Natural killer cell treated with Interleukin-12 subunit alpha and Interleukin-12 subunit beta and Interleukin-15 and Interleukin-18, amount 100 ng/mL, for 72 hours (primary cell): ENCODE measurements at regions not wholly inside any gene's neighbourhood (a gene's known extent, or its start where the extent isn't known, plus 50 kb on each side); places are given as distances from the start of the nearest gene placed in this dataset.

Source experiments
- ATAC-seq, 2 donors: fragments of 150-1000 bp; cut with Tn5 transposase in 1 of 2; sonication (Bioruptor Pico), chemical (Tn5 transposase) in 1 of 2; 2 replicates each; pipeline ENCODE4 v1.10.0; 2021
- DNase-seq: peaks from one replicate; pipeline ENCODE4 v3.0.0; 2022; ENCODE audit warnings: low spot score
- H3K27ac Mint-ChIP-seq, 2 donors: 1 replicate in 1 of 2; 2 replicates in 1 of 2; pipeline ENCODE4 v1.8.0; 2022; ENCODE audit warnings: mixed read lengths in 2 of 2, mild to moderate bottlenecking in 1 of 2, moderate library complexity in 1 of 2
- H3K27me3 Mint-ChIP-seq, 2 donors: 1 replicate in 1 of 2; 2 replicates in 1 of 2; pipeline ENCODE4 v1.8.0; 2022; ENCODE audit warnings: mixed read lengths in 2 of 2
- H3K36me3 Mint-ChIP-seq: one replicate; pipeline ENCODE4 v1.8.0; 2022; ENCODE audit warnings: mixed read lengths
- H3K4me1 Mint-ChIP-seq, 2 donors: 1 replicate in 1 of 2; 2 replicates in 1 of 2; pipeline ENCODE4 v1.8.0; 2022; ENCODE audit warnings: low read depth in 2 of 2, mixed read lengths in 2 of 2, mild to moderate bottlenecking in 1 of 2
- H3K4me3 Mint-ChIP-seq: one replicate; pipeline ENCODE4 v1.8.0; 2022; ENCODE audit warnings: mixed read lengths
- H3K9me3 Mint-ChIP-seq: 2 replicates; pipeline ENCODE4 v1.8.0; 2022; ENCODE audit warnings: mixed read lengths

DNA sequence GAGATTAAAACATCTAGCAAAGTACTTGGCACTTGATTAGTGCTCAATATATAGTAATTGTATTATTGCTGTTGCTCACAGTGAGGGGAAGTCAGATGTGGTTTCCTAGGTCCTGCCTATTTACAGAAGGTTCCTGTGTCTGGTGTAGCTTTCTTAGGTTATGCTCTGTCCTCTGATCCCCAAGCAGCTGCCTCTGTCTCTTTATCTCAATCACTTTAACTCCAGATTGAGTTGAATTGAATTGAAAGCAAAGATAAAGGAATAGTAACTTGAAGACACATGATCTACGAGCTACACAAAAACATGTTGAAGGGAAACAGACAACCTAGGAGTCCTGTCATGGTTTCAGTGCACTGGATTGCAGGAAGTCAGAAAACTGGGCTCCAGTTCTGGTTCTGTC, 113.9 kb upstream of the ADAMTSL1 start:
- ATAC-seq (no peak), DNase-seq (no peak)
- H3K4me3 Mint-ChIP-seq, result no peak overlapping the region
- no peaks in the 10 kb centered on the region for H3K27me3 Mint-ChIP-seq
- H3K36me3 Mint-ChIP-seq, result no peaks in the 10 kb centered on the region
- no peaks in the 10 kb centered on the region for H3K9me3 Mint-ChIP-seq
- H3K27ac Mint-ChIP-seq, result no peak overlapping the region
- no peaks in the 10 kb centered on the region for H3K4me1 Mint-ChIP-seq

DNA sequence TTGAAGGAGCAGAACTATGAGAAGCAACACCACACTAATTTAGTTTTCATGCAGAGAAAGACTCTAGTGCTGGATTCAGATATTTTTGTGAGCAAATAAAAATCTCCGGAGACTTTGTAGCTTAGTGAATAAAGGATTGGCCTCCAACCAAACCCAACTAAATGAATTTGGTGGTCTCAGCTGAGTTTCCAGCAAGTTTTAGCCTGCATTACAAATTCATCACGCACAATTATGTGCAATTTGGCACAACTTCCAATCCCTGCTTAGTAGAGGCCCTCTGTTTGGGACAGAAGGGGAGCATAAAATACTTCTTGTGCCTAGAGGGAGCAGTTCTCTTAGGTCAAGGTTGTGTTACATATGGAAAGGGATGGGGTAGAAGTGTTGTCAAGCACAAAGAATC, 112.3 kb upstream of the ADAMTSL1 start:
- ATAC-seq (no peak), DNase-seq (no peak)
- no peaks in the 10 kb centered on the region for H3K27me3 Mint-ChIP-seq
- H3K36me3 Mint-ChIP-seq, result no peaks in the 10 kb centered on the region
- no peak overlapping the region for H3K27ac Mint-ChIP-seq
- H3K4me3 Mint-ChIP-seq, result no peak overlapping the region
- H3K9me3 Mint-ChIP-seq, result no peaks in the 10 kb centered on the region
- no peaks in the 10 kb centered on the region for H3K4me1 Mint-ChIP-seq

DNA sequence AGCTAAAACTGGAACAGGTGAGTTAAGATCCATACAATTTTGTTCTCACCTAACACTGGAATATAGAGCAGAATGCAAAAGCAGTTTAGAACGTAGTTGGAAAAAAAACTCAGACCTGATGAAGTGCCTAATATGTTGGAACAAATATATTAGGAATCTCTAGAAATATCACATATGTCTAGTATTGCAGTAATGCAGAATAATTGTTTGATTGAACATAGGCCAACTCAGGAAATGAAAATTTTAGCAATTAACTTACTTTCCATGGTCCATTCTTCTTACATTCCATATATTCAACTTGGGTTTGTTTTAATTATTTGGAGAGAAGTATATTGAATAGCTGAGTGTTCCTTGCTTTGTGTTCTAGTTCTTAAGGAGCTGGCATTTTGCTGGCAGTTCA, 111.8 kb upstream of the ADAMTSL1 start:
- no peak overlapping the region for H3K27ac Mint-ChIP-seq
- no peaks in the 10 kb centered on the region for H3K27me3 Mint-ChIP-seq
- no peak for DNase-seq
- H3K9me3 Mint-ChIP-seq, result no peaks in the 10 kb centered on the region
- no peak overlapping the region for H3K4me3 Mint-ChIP-seq
- H3K36me3 Mint-ChIP-seq, result no peaks in the 10 kb centered on the region
- no peaks in the 10 kb centered on the region for H3K4me1 Mint-ChIP-seq
- no peak for ATAC-seq

DNA sequence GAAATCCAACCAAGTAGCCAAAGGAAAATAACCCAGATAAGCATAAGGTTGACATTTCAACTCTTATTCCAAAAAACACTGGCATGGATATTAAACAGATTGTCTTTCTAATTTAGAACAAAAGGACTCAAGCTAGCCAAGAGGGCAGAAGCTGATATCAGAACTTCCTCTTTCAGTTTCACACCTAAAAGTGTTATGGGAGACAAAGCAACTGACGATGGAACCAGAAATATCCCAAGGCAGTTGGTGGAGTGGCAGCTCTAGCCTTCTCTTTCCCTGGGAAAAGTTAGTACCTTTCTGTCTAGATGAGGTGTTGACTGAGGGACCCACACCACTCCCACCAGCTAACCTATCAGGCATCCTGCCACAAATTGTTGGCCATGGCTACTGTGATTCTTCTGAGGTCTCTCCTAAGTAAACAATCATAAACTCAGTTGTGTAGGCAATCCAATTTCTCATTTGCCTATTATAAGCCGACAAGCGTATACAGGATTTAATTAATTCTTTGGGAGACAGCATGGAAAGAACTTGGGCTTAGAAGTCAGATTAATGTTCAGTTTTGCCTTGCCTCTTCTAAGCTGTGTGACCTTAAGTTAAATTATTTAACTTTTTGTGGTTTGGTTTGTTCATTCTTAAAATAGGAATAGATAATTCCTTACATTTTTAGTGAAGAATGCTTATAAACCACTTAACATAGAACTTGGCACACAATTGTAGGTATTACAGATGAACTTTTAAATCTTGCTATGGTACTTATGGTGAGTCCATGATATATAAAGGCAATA, 110.9 kb upstream of the ADAMTSL1 start:
- Mint-ChIP-seq H3K27ac (no peak overlapping the region), H3K27me3 (no peaks in the 10 kb centered on the region), H3K9me3 (no peaks in the 10 kb centered on the region), H3K4me1 (no peaks in the 10 kb centered on the region), H3K36me3 (no peaks in the 10 kb centered on the region), H3K4me3 (no peak overlapping the region)
- ATAC-seq (no peak), DNase-seq (no peak)

DNA sequence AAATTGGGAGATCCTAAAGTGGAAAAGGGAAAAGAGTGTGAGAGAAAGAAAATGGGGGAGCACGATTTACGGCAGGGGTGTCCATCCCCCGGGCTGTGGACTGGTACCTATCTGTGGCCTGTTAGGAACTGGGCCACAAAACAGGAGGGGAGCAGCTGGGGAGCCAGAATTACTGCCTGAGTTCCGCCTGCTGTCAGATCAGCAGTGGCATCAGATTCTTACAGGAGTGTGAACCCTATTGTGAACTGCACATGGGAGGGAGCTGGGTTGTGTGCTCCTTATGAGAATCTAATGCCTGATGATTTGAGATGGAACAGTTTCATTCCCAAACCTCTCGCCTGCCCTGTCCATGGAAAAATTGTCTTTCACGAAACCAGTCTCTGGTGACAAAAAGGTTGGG, 108.3 kb upstream of the ADAMTSL1 start:
- H3K9me3 Mint-ChIP-seq, result no peaks in the 10 kb centered on the region
- DNase-seq (no peak), ATAC-seq (no peak)
- H3K4me1 Mint-ChIP-seq, result no peaks in the 10 kb centered on the region
- no peak overlapping the region for H3K27ac Mint-ChIP-seq
- no peaks in the 10 kb centered on the region for H3K36me3 Mint-ChIP-seq
- H3K27me3 Mint-ChIP-seq, result no peaks in the 10 kb centered on the region
- no peak overlapping the region for H3K4me3 Mint-ChIP-seq

DNA sequence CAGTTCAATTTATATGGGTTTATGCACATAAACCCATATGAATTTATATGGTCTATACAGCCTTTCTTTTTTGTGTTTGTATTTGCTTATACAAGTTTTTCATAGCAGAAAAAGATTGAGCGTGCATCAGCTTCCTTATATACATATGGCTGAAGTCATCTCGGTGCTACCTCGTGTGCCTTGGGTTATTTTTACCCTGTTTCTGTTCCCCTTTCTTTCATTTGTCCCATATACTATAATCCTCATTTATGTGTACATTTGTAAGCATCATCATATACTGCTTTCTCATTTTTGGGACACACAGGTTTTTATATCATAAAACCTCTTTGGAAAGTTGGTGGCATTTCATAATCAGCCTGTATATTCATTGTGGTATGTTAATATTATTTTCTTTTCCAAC, 107.8 kb upstream of the ADAMTSL1 start:
- H3K9me3 Mint-ChIP-seq, result no peaks in the 10 kb centered on the region
- ATAC-seq (no peak), DNase-seq (no peak)
- H3K27me3 Mint-ChIP-seq, result no peaks in the 10 kb centered on the region
- no peak overlapping the region for H3K4me3 Mint-ChIP-seq
- no peaks in the 10 kb centered on the region for H3K36me3 Mint-ChIP-seq
- H3K4me1 Mint-ChIP-seq, result no peaks in the 10 kb centered on the region
- no peak overlapping the region for H3K27ac Mint-ChIP-seq

DNA sequence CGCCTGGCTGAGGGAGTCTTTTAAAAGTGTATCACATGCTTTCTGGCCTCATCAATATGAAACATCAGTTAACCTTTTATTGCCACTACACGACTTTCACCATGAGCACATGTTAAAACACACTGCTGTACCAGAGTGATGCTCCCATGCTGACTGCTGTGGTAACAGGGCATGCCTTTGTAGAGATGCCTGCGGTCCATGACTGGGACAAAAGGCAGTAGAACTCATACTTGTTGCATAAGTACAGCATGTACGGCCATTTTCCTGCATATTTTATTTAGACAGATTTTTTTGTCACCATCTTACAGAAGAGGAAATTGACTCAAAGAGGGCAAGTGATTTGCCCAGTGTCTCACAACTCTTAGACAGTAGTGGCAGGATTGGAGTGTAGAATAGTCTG, 105.7 kb upstream of the ADAMTSL1 start:
- H3K27me3 Mint-ChIP-seq, result no peaks in the 10 kb centered on the region
- no peaks in the 10 kb centered on the region for H3K4me1 Mint-ChIP-seq
- H3K9me3 Mint-ChIP-seq, result no peaks in the 10 kb centered on the region
- no peak for DNase-seq
- no peak overlapping the region for H3K27ac Mint-ChIP-seq
- no peak for ATAC-seq
- H3K36me3 Mint-ChIP-seq, result no peaks in the 10 kb centered on the region
- no peak overlapping the region for H3K4me3 Mint-ChIP-seq

DNA sequence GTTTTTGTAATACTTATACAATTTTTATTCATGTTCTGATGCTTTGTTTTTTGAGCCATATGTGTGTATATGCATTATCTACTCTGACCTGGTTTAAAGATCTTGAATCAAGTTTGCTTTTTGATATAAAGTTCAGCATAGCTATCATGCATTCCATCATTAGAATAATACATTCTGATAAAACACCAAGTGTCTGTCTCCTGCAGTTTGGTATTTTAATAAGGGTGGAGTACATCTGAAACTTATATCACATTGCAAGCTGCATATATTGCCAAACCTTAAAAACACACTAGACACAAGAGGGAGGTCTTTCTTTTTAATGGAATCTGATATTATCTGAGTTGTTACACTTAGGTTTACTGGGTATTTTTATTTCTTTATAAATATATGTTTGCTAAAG, 102.8 kb upstream of the ADAMTSL1 start:
- Mint-ChIP-seq H3K27ac (no peak overlapping the region), H3K9me3 (peaks cover 1% of the 10 kb centered on the region), H3K4me1 (no peaks in the 10 kb centered on the region), H3K4me3 (no peak overlapping the region), H3K27me3 (no peaks in the 10 kb centered on the region), H3K36me3 (no peaks in the 10 kb centered on the region)
- DNase-seq, result no peak
- ATAC-seq, result no peak

DNA sequence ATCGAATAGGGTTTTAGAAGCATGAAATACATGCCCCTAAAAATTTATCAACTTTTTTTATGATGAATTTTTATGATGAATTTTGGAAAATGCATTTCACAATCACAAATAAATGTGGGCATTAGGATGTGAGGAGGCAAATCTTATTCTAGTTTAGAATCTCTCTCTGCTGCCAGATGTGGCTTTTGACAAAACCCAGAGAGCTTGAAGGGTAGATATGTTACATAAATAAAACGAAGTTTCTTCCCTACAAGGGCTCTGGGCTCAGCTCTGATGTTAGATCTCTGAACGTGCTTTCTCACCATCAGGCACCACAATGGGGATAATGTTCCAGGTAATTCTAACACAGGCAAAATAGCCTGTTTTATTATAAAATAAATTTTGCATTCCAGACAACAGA, 102.3 kb upstream of the ADAMTSL1 start:
- ATAC-seq, result no peak

DNA sequence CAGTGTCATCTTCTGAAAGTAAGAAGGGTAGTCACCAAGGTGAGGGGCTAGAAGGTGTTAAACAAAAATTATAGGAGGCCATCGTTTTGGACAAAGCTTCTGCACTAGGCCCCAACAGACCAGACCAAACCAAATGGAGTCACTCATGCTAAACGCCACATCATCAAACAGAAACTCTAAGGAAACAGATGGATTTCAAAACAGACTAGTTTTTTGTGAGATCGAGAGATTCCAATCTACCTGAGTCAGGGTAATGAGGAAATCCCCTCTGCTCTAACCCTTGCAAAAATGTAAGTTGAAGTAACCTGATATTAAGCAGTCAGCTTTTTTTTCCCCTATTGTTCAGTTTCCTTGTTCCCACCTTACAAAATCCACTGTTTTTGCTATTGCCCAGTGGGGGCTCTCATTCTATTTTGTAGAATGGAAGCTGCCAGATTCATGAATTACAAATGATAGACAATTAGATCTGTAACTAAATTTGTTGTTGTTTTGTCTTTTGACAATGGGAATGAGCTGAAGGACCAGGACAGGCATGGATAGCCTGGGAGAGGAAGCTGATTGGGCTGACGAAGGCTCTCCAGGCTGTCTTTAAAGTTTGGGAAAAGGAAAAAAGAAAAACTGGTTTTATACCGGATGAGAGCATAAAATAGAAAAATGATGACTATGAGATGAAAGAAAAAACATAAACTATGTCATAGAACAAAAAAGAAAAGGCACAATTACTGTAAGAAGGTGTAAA, 94.7 kb upstream of the ADAMTSL1 start:
- no peaks in the 10 kb centered on the region for H3K4me1 Mint-ChIP-seq
- H3K27ac Mint-ChIP-seq, result no peak overlapping the region
- no peaks in the 10 kb centered on the region for H3K27me3 Mint-ChIP-seq
- no peaks in the 10 kb centered on the region for H3K36me3 Mint-ChIP-seq
- peaks cover 8% of the 10 kb centered on the region for H3K9me3 Mint-ChIP-seq
- H3K4me3 Mint-ChIP-seq, result no peak overlapping the region
- ATAC-seq (no peak), DNase-seq (no peak)

More for the DNA sequence above, 102.3 kb upstream of the ADAMTSL1 start:
- no peak overlapping the region for H3K4me3 Mint-ChIP-seq
- no peak overlapping the region for H3K27ac Mint-ChIP-seq
- no peaks in the 10 kb centered on the region for H3K36me3 Mint-ChIP-seq
- no peaks in the 10 kb centered on the region for H3K27me3 Mint-ChIP-seq
- DNase-seq, result no peak
- no peaks in the 10 kb centered on the region for H3K4me1 Mint-ChIP-seq
- H3K9me3 Mint-ChIP-seq, result peaks cover 3% of the 10 kb centered on the region

DNA sequence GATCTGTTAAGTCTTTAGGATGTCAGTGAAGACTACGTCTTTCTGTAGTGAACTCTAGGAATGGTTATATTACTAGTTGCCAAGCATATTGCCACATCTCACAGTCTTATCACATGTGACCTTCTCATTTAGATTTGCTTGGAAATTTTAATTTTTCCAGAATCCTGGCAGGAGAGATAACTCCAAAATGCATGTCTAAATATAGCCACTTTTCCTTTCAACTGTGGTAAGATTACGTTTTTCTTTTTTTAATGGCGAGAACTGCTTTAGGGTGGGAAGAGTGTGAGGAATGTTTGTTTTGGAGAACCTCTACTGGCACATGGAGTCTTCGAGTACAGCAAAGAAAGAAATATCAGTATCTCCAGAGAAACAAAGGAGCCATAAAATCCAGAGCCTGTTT, 91.7 kb upstream of the ADAMTSL1 start:
- Mint-ChIP-seq H3K4me1 (no peaks in the 10 kb centered on the region), H3K4me3 (no peak overlapping the region), H3K36me3 (no peaks in the 10 kb centered on the region), H3K27ac (no peak overlapping the region), H3K27me3 (no peaks in the 10 kb centered on the region), H3K9me3 (peaks cover 8% of the 10 kb centered on the region)
- ATAC-seq (no peak), DNase-seq (no peak)

DNA sequence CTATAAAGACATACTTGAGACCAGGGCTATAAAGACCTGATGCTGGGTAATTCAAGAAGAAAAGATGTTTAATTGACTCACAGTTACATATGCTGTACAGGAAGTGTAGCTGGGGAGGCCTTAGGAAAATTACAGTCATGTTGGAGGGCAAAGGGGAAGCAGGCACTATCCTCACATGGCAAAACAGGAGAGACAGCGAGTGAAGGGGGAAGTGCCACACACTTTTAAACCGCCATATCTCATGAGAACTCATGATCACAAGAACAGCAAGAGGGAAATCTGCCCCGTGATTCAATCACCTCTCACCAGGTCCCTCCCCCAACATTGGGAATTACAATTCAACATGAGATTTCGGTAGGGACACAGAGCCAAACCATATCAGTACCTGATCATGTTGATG, 89.9 kb upstream of the ADAMTSL1 start:
- Mint-ChIP-seq H3K27ac (no peak overlapping the region), H3K4me1 (no peaks in the 10 kb centered on the region), H3K4me3 (no peak overlapping the region), H3K36me3 (no peaks in the 10 kb centered on the region), H3K27me3 (no peaks in the 10 kb centered on the region), H3K9me3 (peaks cover 5% of the 10 kb centered on the region)
- DNase-seq (no peak), ATAC-seq (no peak)

DNA sequence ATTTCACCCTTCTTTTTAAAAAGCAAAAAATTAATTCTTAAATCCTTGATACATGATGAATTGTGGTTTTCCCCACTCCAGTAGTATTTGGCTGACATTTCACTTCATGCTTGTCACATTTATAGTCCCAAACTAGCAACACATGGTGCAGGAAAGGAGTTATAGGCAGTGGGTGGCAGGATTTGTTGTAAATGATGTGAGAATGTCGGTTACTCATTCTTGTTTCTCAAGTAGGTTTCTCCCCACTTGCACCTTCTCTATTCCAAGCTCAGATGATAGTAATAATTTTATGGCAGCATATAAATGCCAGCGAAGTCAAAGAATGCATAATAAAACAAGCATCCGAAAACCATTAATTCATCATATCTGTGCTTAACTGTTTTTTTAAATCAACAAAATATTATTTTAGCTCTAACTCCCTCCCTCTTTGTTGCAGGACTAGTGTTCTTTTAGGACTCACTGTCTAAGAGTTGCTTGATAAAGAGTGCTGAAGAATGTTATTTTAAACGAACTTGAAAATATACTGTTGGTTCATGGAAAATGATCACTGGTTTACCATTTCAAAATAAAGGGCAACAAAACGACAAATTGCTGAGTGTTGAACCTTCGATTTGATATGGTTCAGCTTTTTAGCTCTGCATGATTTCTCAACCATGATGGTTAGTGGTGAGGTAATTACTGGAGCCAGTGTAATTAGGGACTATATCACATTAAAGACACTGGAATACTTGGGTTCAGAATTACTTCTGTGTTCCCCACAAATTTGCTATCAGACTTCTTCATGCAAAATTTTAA, 88.1 kb upstream of the ADAMTSL1 start:
- Mint-ChIP-seq H3K4me3 (no peak overlapping the region), H3K4me1 (no peaks in the 10 kb centered on the region), H3K27ac (no peak overlapping the region), H3K27me3 (no peaks in the 10 kb centered on the region), H3K9me3 (peaks cover 5% of the 10 kb centered on the region), H3K36me3 (no peaks in the 10 kb centered on the region)
- ATAC-seq, result no peak
- DNase-seq, result no peak

DNA sequence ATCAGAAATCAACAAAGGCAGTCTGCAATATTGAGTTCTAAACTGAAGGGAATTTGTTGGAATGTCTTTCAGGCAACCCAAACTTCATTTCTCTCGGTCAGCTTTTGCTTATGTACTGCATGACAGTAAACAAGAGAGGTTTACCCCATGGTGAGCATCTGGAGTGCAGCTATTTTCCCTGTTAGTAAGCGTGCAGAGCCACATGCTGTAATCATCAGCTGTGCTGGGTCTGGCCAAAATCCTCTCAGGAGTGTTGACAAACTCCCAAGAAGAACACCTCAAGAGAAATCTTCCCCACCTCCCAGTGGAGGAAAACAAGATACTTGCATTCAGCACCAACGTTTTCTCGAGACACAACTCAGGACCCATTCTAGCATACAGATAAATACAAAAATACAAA, 83.6 kb upstream of the ADAMTSL1 start:
- no peaks in the 10 kb centered on the region for H3K36me3 Mint-ChIP-seq
- no peak overlapping the region for H3K4me3 Mint-ChIP-seq
- DNase-seq (no peak), ATAC-seq (no peak)
- H3K27me3 Mint-ChIP-seq, result no peaks in the 10 kb centered on the region
- H3K27ac Mint-ChIP-seq, result no peak overlapping the region
- no peaks in the 10 kb centered on the region for H3K9me3 Mint-ChIP-seq
- no peaks in the 10 kb centered on the region for H3K4me1 Mint-ChIP-seq
